ENCODE measurements at regions not wholly inside any gene's neighbourhood (a gene's known extent, or its start where the extent isn't known, plus 50 kb on each side); places are given as distances from the start of the nearest gene placed in this dataset.

- in situ Hi-C loops (cut with MboI; ENCODE audit: low sequenced_read_pairs): no loop called here
These were observed 180.7 kb upstream of the EGFLAM start for GRCh38 chr5:38077652-38078051.

More at GRCh38 chr5:38077652-38078051, 180.7 kb upstream of the EGFLAM start:
- Histone ChIP-seq H2BK5ac (ENCODE audit: low read depth, low read length, poor library complexity, severe bottlenecking) (no peak overlapping the region), H4K20me1 (ENCODE audit: insufficient read depth, low read length) (no peaks in the 10 kb centered on the region), H2BK15ac (ENCODE audit: low read depth, low read length) (no peak overlapping the region), H4K8ac (ENCODE audit: low read depth in 2 of 2, low read length in 2 of 2) (no peak overlapping the region), H3K4me1 (ENCODE audit: control insufficient read depth, insufficient read depth, low read length) (no peaks in the 10 kb centered on the region), H3K4me3 (ENCODE audit: insufficient read depth, low read depth, low read length) (no peak overlapping the region), H2AK5ac (ENCODE audit: low read depth, low read length) (no peak overlapping the region), H3K27me3 (ENCODE audit: control insufficient read depth, insufficient read depth, low read length) (peaks cover 2% of the 10 kb centered on the region), H3K4ac (ENCODE audit: low read depth, low read length) (no peak overlapping the region), H3K23ac (ENCODE audit: low read depth, low read length) (no peak overlapping the region), H3K4me2 (ENCODE audit: low read depth, low read length) (no peak overlapping the region), H3K14ac (replicated peaks; ENCODE audit: low read depth, low read length) (no peak overlapping the region), H4K5ac (ENCODE audit: low read depth, low read length) (no peak overlapping the region), H3K56ac (ENCODE audit: extremely low read depth, insufficient read depth, low read length) (no peak overlapping the region), H4K91ac (ENCODE audit: insufficient read depth, low read depth, low read length) (no peak overlapping the region), H3K18ac (ENCODE audit: low read depth, low read length) (no peak overlapping the region), H3K79me1 (ENCODE audit: low read depth in 1 of 2, low read length in 2 of 2) (no peaks in the 10 kb centered on the region), H2BK20ac (ENCODE audit: low read depth, low read length) (no peak overlapping the region), H3K9ac (ENCODE audit: low read depth, low read length) (no peak overlapping the region), H2BK120ac (ENCODE audit: low read depth, low read length) (no peak overlapping the region), H3K36me3 (ENCODE audit: control insufficient read depth, insufficient read depth, low read length) (no peaks in the 10 kb centered on the region), H3K27ac (ENCODE audit: insufficient read depth, low read length) (no peak overlapping the region), H3K9me1 (ENCODE audit: insufficient read depth, low read length) (no peaks in the 10 kb centered on the region), H2AFZ (replicated peaks; ENCODE audit: low read length, poor library complexity) (no peak overlapping the region), H3K9me3 (ENCODE audit: control insufficient read depth, insufficient read depth, low read length) (no peaks in the 10 kb centered on the region), H2AK9ac (replicated peaks; ENCODE audit: low read depth, low read length, poor library complexity) (no peak overlapping the region)
- 80% methylated on average over 1 of the region's 1 CpG; no CpG with 5 or more reads in 1 of the 2 experiments for WGBS, 2 experiments (ENCODE audit: extremely low coverage in 2 of 2, insufficient read length in 1 of 2)
- POLR2A ChIA-PET (ENCODE audit: unreplicated experiment): no interaction called here
- no peak for DNase-seq
- CTCF ChIA-PET: no interaction called here
- intact Hi-C loops (cut with micrococcal nuclease): no loop called here
- TF ChIP-seq RAD21 (IDR thresholded peaks at IDR 0.05; ENCODE audit: low read length) (no peak), CTCF (conservative IDR thresholded peaks at IDR 0.05; ENCODE audit: low read depth, low read length) (no peak), CEBPB (IDR thresholded peaks at IDR 0.05; ENCODE audit: low read depth, low read length) (no peak), BHLHE40 (IDR thresholded peaks at IDR 0.05; ENCODE audit: low read depth, low read length) (no peak), NFE2L2 (IDR thresholded peaks at IDR 0.05; ENCODE audit: low read depth, low read length) (no peak), SMC3 (IDR thresholded peaks at IDR 0.05; ENCODE audit: low read depth, low read length) (no peak), MXI1 (IDR thresholded peaks at IDR 0.05; ENCODE audit: borderline replicate concordance, low read depth, low read length) (no peak), POLR2A (IDR thresholded peaks at IDR 0.05; ENCODE audit: low read depth, low read length) (no peak), MAFK (IDR thresholded peaks at IDR 0.05; ENCODE audit: low read depth, low read length) (no peak), FOS (IDR thresholded peaks at IDR 0.05; ENCODE audit: low read depth, low read length) (no peak), MAZ (IDR thresholded peaks at IDR 0.05; ENCODE audit: borderline replicate concordance, low read depth, low read length) (no peak), RCOR1 (IDR thresholded peaks at IDR 0.05; ENCODE audit: insufficient replicate concordance, low read length) (no peak)
- TF ChIP-seq, protein P1, sequence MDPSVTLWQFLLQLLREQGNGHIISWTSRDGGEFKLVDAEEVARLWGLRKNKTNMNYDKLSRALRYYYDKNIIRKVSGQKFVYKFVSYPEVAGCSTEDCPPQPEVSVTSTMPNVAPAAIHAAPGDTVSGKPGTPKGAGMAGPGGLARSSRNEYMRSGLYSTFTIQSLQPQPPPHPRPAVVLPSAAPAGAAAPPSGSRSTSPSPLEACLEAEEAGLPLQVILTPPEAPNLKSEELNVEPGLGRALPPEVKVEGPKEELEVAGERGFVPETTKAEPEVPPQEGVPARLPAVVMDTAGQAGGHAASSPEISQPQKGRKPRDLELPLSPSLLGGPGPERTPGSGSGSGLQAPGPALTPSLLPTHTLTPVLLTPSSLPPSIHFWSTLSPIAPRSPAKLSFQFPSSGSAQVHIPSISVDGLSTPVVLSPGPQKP (IDR thresholded peaks at IDR 0.05; ENCODE audit: borderline replicate concordance, low read depth, low read length): no peak
- no peak for ATAC-seq (ENCODE audit: low read depth)
- dilution Hi-C loops (cut with HindIII; ENCODE audit: low sequenced_read_pairs, unreplicated experiment): no loop called here
- no TSS peak for BruUV-seq (replicated peaks)
